ENCODE measurements at regions not wholly inside any gene's neighbourhood (a gene's known extent, or its start where the extent isn't known, plus 50 kb on each side); places are given as distances from the start of the nearest gene placed in this dataset.

DNA sequence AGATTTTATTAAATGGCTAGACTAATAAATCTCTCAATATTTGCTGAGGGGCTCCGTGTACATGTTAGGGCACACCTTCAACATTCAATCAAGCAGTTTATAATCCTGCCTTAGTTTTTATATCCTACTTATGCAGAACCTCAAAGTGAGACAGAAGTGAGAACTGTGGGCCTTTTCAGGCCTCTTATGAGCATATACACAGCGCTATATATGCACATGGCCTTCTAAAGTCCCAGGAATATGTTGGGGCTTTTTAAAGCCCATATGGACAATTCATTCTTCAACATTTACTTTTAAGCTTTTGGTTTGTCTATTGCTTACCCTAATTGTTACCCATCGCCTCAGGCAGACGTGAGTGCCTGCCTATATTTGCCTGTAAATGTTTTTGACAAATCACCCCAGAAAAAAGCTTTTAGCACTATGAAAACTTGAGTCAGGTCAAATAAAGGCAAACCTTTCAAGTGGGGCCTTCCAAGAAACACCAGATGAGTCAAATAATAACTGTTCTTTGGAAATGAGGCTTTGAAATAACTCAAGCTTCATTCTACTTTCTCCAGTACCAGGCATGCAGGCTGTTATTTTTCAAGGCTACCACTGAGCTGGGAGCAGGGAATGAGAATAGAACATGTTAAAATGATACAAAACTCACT lies 58.2 kb downstream of the ESM1 start:
- ATAC-seq (no peak), DNase-seq (no peak)
- intact Hi-C loops (cut with DNase I) = no loop called here

DNA sequence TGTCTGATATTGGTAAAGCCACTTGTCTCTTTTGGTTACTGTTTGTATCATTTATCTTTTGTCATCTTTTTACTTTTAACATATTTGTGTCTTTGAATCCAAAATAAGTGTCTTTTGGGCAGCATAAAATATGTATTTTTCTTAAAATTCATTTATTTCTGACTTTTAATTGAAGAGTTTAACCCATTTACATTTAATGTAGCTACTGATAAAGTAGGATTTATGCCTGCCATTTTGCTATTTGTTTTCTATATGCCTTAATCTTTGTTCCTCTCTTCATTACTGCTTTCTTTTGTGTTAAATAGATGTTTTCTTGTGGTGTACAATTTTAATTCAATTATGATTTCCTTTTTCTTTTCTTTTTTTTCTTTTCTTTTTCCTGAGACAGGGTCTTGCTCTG lies 60.9 kb downstream of the ESM1 start:
- intact Hi-C loops (cut with DNase I) = no loop called here
- ATAC-seq (no peak), DNase-seq (no peak)

DNA sequence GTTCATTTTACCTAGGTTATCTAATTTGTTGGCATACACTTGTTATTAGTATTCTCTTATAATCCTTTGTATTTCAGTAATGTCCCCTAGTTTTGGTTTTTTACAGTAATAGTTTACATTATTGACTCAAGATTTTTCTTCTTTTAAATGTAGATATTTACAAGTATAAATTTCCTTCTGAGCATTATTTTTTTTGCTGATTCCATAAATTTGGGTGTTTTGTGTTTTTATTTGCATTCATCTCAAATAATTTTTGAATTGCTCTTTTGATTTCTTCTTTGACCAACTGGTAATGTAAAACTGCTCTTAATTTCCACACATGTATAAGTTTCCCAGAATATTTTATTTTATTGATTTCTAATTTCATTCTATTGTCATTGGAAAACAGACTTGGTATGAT lies 68.1 kb downstream of the ESM1 start:
- no peak for ATAC-seq

DNA sequence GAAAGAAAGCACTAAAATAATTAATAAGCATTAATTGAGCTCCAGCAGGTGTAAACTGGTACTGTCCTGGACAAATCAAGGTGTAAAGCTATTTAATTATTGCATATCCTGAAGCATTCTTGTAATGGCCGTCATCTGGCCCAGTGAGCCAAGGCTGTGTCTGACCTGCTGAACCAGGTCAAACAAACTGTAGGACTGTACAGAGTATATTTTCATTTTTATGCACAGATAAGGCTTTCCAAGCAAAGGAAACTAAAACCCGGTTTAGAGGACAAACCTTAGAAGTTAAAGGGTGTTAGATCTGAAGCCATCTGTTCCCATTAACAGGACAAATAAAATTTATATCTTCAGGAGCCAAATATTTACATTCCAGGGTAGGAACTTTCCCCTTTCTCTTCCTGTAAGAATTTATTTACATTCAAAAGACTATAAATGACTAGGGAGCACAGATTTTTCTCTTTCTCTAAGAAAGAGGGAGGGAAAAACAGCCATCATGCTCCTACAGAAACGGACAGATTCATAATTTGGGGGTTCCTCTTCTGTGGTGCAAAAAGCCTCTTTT lies 69.8 kb downstream of the ESM1 start:
- ATAC-seq (no peak), DNase-seq (no peak)
- intact Hi-C loops (cut with DNase I) = no loop called here

More for the DNA sequence above, 68.1 kb downstream of the ESM1 start:
- DNase-seq = no peak
- intact Hi-C loops (cut with DNase I) = no loop called here

DNA sequence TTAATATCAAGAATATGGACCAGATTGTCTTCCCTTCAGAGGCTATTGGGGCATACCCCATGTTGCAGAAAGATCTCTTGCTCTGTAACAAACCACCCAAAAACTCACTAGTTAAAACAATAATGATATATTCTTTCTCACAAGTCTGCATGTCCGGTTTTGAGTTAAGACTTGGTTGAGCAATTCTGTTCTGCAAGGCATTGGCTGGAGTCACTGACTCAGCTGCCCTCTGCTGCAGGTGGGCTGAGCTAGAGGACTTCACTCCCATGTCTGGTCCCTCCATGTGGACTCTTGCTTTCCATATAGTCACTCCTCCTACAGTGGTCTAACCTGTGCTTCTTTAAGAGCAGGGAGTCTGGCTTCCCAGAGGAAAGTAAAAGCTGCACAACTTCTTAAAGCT lies 73.4 kb downstream of the ESM1 start:
- no peak for ATAC-seq
- DNase-seq = no peak
- intact Hi-C loops (cut with DNase I) = no loop called here

DNA sequence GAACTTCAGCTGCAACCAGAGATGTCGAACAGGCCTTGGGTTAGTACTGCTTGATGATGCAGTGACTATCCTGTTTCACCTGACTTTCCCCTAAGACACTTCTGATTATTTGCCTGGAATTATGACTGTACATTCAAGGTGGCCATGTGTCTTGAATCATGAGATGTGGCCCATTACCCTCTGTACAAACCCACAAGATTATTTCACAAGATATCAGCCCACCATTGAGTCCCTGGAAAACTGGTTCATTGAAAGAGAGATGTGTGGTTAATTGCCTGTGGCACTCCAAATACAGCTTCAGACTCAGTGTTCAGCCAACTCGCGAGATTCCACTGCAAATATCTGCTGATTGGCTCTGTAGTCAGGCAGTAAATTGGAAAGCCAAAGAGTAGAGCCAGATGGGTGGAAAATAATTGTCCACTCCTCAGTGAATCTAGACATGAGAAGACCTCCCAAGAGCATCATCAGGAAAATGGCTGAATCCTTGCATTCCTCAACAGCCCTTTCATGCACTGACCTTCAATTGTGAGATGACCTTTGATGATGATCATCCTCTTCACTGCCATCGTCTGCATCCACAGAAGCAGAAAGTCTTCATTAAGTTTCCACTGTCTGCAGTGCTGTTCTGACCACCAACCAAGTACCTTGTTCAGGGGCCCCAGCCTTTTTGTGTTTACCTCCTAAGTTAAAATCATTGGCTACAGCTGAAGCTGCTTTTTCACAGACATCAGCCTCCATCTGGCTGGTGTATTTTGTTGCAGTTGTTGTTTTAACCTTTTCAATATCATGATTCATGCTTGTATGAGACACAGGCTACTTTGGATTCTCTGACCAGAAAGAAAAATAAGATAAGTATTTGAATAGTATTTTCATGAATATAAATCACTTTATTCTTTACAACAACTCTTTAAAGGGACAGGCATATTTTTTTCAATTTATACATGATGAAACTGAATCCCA lies 75.2 kb downstream of the ESM1 start:
- intact Hi-C loops (cut with DNase I) = no loop called here
- ATAC-seq = peak in 1 of 2 donors; percentile 75
- no peak for DNase-seq

DNA sequence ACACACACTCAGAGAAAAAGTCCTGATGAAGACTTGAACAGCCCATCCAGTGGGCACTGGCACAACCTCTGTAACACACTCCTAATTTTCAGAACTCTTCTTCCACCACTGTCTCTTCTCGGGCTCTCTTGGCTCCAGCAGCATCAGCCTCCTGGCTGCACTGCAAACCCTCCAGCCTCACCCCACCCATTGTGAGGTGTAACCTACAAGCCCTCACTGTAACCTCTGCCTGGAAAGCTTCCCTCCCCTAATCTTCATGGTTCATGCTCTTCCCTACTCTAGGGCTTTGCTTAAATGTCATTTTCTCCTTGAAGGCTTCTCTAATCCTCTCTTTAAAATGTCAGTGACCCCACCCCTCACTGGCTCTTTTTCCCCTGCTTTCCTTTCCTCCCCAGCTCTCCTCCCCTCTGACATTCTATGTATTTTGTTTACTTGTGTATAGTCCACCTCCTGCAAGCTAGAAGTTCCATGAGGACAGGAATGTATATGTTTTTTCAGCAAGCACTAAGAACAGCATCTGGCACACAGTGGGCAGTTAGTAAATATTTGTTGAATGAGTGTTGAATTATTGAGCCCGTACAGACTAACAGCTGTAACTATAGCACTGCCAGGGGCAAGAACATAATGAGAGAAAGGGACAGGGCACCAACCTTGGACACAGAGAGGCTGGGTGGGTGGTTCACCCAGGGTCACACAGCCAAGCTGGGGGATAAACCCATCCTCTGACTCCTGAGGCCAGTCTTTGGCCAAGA lies 76.4 kb downstream of the ESM1 start:
- intact Hi-C loops (cut with DNase I) = no loop called here
- no peak for DNase-seq
- ATAC-seq = no peak

DNA sequence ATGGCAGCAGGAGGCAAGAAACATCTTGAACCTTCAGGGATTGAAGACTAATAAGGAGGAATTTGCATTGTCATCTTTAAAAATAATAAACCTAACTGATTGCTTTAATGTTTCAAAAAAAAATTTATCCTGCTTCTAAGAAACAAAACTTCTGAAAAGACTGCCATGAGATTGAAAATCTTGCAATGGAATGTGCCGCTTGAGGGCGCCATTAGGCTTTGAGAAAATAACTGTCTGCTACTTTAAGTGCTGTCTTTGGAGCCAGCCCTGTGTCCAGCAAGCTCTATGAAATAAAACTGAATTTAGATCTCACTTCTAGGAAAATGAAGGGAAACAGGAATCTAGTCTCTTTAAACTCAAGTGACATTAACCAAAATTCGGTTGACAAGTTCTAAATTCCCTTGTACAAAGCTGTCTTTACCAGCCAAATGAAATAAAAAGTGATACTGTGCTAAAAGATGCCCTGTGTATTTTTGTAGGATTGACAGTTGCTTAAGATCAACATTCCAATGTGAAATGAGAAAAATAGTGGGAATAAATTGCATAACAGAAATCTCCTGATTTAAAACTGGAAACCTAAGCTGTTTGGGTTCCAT lies 79.4 kb downstream of the ESM1 start:
- ATAC-seq (no peak), DNase-seq (peak; percentile 68)
- intact Hi-C loops (cut with DNase I) = loop anchor here in 1 of 2 donors (2.0 kb wide), 1 partner anchor 239 kb away; no protein-coding TSS in a partner anchor

DNA sequence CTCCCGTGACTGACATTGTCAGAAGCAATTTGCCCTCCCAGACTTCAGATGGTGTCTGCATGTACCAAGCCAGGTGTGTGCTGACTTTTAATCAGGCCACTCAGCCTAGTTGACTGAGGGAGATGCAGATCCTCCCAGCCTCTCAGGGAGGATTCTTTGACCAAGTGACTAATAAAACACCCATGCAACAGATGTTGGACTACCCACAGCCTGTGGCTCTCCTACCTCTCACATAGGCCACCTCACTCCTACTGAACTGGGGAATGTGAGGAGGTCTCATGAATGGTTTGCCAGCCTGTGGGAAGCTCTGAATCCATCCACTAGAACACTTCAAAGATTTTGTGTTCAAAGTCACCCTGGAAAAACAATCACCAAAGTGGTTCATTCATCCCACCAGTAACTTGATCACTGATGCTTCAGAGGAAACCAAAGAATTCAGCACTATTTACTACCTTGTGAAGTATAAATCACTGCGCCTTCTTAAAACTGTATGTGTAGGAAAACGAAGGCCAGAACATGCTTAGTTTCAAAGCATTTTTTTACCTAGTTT lies 80.1 kb downstream of the ESM1 start:
- DNase-seq (no peak), ATAC-seq (no peak)
- intact Hi-C loops (cut with DNase I) = no loop called here

DNA sequence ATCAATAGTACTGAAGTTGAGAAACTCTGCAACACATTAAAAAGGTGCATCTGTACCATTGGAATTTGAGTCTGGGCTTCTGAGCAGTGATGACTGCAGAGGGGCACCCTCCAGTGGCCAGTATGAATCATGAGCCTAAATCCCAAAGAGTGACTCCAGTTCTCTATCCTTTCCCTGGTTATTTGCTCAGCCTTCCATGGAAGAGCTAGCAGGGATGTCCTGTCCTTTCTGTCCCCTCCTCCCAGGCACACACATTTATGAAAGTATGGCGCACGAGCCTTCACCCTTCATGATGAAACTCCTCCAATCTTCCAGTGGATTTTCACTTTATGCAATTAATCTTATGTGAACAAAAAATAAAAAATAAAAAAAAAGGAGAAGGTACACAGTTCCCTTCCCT lies 81.0 kb downstream of the ESM1 start:
- ATAC-seq = peak in 1 of 2 donors; percentile 14
- intact Hi-C loops (cut with DNase I) = no loop called here

DNA sequence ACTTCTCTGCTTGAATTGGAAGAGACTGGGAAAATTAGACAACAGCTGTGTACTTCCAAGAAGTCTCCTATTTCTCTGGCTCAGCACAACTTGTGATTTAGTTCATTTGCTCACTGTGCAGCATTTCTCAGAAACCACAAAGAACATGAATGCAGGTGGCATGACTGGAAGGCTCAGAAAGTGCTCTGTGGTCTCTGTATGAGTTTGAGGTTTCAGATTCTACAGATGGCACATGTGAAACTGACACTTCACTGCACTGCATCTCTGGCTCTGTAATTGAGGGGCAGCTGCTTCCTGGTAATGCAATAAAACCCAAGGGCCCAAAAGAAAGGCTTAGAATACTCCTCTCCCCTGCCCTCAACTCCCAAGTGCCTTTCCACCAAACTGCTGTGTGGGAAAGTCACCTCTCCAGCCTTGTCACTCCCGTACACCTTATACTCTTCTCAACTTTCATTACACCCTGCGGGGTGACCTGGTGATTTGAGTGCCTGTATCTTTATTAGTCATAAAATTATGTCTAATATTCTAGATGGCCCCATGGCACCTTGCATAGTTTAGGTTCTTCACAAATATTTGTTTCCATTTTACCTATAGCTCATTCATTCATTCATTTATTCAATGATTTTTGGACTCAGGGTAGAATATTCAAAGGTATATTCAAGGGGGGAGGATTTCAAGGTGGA lies 82.5 kb downstream of the ESM1 start:
- ATAC-seq = peak in 1 of 2 donors; percentile 58
- intact Hi-C loops (cut with DNase I) = no loop called here
- DNase-seq = no peak

More for the DNA sequence above, 81.0 kb downstream of the ESM1 start:
- no peak for DNase-seq

DNA sequence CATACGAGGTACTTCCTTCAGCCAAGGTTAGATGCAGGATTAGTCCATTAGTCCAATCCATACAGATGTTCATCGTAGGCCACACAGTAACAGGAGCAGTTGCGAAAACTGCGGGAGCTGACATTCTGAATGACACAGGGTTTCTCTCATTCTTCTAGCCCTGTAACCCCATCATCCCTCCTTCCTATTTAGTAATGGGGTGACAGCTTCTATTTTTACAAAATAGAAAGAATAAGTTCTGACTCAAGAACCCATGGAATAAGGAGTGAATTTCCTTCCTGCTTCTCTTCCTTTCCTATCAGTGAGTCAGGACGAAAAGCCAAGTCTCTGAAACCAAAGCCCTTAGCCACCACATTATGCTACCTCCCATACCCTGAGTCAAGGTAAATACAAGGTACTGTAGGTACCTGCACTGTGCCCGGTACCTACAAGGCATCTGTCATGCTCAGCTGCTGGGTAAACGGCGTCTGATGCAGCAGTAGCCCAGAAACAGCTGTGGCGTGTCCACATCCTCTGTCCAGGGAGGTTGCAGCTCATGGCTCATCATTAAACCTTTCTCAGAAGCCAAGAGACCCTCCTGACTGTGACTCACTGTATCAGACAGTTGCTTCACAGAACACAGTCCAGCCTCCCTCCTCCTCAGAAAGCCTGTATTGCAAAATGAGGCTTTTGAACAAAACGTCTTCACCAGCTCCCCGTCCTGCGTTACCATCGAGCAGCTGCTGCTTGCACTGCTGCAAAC lies 84.2 kb downstream of the ESM1 start:
- DNase-seq = peak; percentile 36
- ATAC-seq = peak in 1 of 2 donors; percentile 85
- intact Hi-C loops (cut with DNase I) = no loop called here

DNA sequence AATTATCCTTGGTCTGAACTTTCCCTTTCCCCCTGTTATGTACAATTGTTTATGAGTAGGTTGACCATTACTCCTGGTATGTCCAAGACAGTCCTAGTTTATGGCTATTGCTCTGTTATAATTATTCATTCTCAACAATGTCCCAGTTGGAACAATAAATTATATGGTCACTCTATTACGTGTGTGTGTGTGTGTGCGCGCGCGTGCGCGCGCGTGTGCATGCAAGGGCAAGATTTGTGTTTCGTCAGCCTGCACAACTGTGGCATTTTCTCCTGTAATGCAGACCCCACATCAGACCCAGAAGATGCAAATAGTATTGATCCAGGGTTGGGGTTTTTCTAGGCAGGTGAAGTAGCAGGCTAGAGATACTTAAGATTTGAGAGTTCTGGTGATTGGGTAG lies 88.4 kb downstream of the ESM1 start:
- DNase-seq (no peak), ATAC-seq (no peak)
- intact Hi-C loops (cut with DNase I) = no loop called here

DNA sequence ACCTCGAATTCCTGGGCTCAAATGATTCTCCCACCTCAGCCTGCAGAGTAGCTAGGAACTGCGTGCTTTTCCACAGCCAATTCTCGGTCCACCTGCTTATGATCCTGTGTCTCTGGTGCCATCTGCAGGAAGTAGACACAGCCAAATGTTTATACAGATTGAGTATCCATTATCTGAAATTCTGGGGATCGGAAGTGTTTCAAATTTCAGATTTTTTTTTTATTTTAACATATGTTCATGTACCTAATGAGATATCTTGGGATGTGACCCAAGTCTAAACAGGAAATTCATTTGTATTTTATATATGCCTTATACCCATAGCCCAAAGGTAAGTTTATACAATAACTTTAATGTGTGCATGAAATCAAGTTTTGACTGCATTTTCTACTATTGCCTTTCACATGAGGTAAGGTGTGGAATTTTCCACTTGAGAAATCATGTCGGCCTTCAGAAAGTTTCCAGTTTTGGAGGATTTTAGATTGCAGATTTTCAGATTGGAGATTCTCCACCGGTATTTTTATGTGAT lies 89.5 kb downstream of the ESM1 start:
- intact Hi-C loops (cut with DNase I) = no loop called here
- ATAC-seq (peak in 1 of 2 donors; percentile 70), DNase-seq (no peak)

DNA sequence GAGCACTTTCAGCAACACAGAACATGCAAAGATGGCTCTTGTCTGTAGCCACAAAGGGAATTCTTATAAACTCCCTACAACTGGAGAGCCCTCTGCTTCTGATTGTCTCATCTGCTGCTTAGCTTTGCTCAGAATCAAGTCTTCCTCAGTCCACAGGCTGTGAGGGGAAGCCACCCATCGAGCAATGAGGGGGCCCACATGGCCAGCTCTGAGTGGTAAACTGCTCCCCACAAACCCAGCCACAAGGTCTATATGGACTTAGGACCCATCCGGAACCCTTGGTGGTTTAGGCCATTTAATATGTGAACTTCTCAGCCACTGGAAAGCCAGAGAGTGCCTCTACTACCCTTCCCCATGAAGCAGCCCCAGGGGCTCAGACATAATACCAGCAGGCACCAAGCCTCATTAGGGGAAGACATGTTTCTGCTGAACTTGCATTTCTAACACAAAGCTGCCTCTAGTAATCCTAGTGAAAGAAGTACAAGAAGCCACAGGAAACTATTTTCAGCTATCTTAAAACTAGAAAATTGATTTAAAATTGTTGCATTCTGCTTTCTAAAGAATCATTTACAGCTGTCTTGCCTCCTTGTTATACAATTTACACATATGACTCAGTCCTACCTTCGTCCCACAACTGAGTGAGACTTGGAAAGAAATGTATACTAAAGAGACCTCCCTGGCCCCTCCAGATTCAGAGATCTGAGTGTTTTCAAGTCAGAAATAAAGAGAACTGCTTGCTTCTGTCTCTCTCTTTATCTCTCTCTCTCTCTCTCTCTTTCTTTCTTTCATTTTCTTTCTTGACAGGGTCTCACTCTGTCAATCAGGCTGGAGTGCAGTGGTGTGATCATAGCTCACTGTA lies 90.2 kb downstream of the ESM1 start:
- intact Hi-C loops (cut with DNase I) = no loop called here
- ATAC-seq = no peak
- no peak for DNase-seq

DNA sequence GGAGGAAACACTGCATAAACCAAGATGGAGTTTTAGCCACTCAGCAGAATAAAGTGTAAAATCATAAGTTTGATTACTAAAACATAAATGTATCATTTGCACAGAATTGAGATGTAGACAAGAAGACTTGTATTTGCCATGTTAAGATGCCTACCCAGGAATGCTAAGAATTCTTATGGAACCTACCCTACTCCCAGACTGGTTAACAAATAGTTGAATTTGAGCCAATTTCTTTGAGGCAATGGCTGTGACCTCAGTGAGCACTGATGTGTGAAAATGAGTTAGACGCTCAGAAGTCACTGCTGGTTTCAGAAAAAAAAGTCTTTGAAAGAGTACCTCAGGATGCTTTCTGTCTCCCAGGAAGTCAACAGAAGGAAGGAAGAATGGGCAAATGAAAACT lies 95.6 kb downstream of the ESM1 start:
- no peak for DNase-seq
- intact Hi-C loops (cut with DNase I) = no loop called here
- no peak for ATAC-seq

Data from left cardiac atrium (tissue), 4 donors.